HCT116 (cell line): ENCODE measurements at regions not wholly inside any gene's neighbourhood (a gene's known extent, or its start where the extent isn't known, plus 50 kb on each side); places are given as distances from the start of the nearest gene placed in this dataset.

ENCODE experiments used
- CEBPB ChIP-seq: IDR thresholded peaks from 2 replicates; pipeline ENCODE4 v1.6.1; 2012; ENCODE audit warnings: low read depth
- ELF1 ChIP-seq: IDR thresholded peaks from 2 replicates; pipeline ENCODE4 v1.6.1; 2012; ENCODE audit warnings: low read depth, borderline replicate concordance
- EZH2 ChIP-seq: fragments of 200-600 bp; sonication (generic); IDR thresholded peaks from 2 replicates; pipeline ENCODE4 v1.6.1; 2017; ENCODE audit warnings: antibody characterized with exemption, mixed run types
- EZH2phosphoT487 ChIP-seq: fragments of 200-600 bp; IDR thresholded peaks from 2 replicates; pipeline ENCODE4 v1.6.1; 2018; ENCODE audit warnings: antibody characterized with exemption, borderline replicate concordance
- FOSL1 ChIP-seq: IDR thresholded peaks from 2 replicates; pipeline ENCODE4 v1.6.1; 2012; ENCODE audit warnings: low read depth
- JUND ChIP-seq: IDR thresholded peaks from 2 replicates; pipeline ENCODE4 v1.6.1; 2012
- POLR2A ChIP-seq: IDR thresholded peaks from 2 replicates; pipeline ENCODE4 v1.7.0; 2011; ENCODE audit warnings: borderline replicate concordance; ENCODE audit not compliant: insufficient read depth, insufficient read length; ENCODE audit errors: extremely low read depth
- POLR2AphosphoS5 ChIP-seq: IDR thresholded peaks from 2 replicates; pipeline ENCODE4 v1.6.1; 2011; ENCODE audit warnings: mild to moderate bottlenecking, low read depth, low read length, moderate library complexity
- SP1 ChIP-seq: IDR thresholded peaks from 2 replicates; pipeline ENCODE4 v1.6.1; 2012; ENCODE audit warnings: low read depth
- YY1 ChIP-seq: IDR thresholded peaks from 2 replicates; pipeline ENCODE4 v1.6.1; 2011; ENCODE audit warnings: low read length, low read depth, moderate library complexity, mild to moderate bottlenecking; ENCODE audit not compliant: insufficient replicate concordance; ENCODE audit errors: extremely low read depth
- ZNF274 ChIP-seq: fragments of 200-500 bp; sonication (Bioruptor generic); IDR thresholded peaks from 2 replicates; pipeline ENCODE4 v1.6.1; 2014; ENCODE audit warnings: mild to moderate bottlenecking, low read depth, low read length, inconsistent platforms
- TF ChIP-seq, protein P1 (sequence below), 3 experiments: fragments of 200-600 bp in 1 of 3; sonication (generic) in 1 of 3; IDR thresholded peaks in 2 of 3; conservative IDR thresholded peaks in 1 of 3; 2 replicates each; pipeline ENCODE4 v1.5.1; 2012 to 2017; ENCODE audit warnings: low read depth in 2 of 3, low read length in 2 of 3, antibody characterized with exemption in 1 of 3, borderline replicate concordance in 1 of 3, control low read depth in 1 of 3, mild to moderate bottlenecking in 1 of 3, mixed read lengths in 1 of 3, mixed run types in 1 of 3, moderate library complexity in 1 of 3; ENCODE audit not compliant: insufficient read depth in 1 of 3
- TF ChIP-seq, protein P2 (sequence below): IDR thresholded peaks from 2 replicates; pipeline ENCODE4 v1.6.1; 2012
- TF ChIP-seq, protein P3 (sequence below): IDR thresholded peaks from 2 replicates; pipeline ENCODE4 v1.6.1; 2012

DNA sequence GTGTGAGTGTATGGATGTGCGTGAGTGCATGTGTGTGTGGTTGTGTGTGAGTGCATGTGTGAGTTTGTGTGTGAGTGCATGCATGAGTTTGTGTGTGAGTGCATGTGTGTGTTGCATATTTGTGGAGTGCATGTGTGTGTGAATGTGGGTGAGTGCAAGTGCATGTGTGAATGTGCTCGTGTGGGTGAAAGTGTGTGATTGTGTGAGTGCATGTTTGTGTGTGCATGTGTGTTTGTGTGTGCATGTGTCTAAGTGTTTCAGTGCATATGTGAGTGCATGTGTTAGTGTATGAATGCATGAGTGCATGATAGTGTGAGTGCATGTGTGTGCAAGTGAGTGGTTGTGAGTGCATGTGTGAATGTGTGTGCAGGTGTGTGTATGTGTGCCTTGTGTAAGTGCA, 343.4 kb upstream of the SALL3 start:
- TF ChIP-seq, protein P1, sequence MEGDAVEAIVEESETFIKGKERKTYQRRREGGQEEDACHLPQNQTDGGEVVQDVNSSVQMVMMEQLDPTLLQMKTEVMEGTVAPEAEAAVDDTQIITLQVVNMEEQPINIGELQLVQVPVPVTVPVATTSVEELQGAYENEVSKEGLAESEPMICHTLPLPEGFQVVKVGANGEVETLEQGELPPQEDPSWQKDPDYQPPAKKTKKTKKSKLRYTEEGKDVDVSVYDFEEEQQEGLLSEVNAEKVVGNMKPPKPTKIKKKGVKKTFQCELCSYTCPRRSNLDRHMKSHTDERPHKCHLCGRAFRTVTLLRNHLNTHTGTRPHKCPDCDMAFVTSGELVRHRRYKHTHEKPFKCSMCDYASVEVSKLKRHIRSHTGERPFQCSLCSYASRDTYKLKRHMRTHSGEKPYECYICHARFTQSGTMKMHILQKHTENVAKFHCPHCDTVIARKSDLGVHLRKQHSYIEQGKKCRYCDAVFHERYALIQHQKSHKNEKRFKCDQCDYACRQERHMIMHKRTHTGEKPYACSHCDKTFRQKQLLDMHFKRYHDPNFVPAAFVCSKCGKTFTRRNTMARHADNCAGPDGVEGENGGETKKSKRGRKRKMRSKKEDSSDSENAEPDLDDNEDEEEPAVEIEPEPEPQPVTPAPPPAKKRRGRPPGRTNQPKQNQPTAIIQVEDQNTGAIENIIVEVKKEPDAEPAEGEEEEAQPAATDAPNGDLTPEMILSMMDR (IDR thresholded peaks at IDR 0.05 in 2 of 3, conservative IDR thresholded peaks at IDR 0.05 in 1 of 3; ENCODE audit: borderline replicate concordance in 1 of 3, insufficient read depth in 1 of 3, low read depth in 2 of 3, low read length in 2 of 3), result no peak
- TF ChIP-seq EZH2phosphoT487, result no peak
- TF ChIP-seq CEBPB, result no peak
- TF ChIP-seq, protein P2, sequence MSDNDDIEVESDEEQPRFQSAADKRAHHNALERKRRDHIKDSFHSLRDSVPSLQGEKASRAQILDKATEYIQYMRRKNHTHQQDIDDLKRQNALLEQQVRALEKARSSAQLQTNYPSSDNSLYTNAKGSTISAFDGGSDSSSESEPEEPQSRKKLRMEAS, result no peak
- no peak for TF ChIP-seq JUND
- TF ChIP-seq SP1, result no peak
- TF ChIP-seq POLR2AphosphoS5, result no peak
- TF ChIP-seq YY1, result no peak
- TF ChIP-seq EZH2, result no peak
- TF ChIP-seq, protein P3, sequence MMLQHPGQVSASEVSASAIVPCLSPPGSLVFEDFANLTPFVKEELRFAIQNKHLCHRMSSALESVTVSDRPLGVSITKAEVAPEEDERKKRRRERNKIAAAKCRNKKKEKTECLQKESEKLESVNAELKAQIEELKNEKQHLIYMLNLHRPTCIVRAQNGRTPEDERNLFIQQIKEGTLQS, result no peak
- TF ChIP-seq POLR2A, result no peak
- no peak for TF ChIP-seq ZNF274
- TF ChIP-seq FOSL1, result no peak
- TF ChIP-seq ELF1, result no peak
